H1 (cell line): ENCODE measurements at regions not wholly inside any gene's neighbourhood (a gene's known extent, or its start where the extent isn't known, plus 50 kb on each side); places are given as distances from the start of the nearest gene placed in this dataset.

Experiments
- CTCF ChIA-PET: fragments of 300-600 bp; sonication (Branson Sonifier 250); formaldehyde crosslinking; loops from one replicate; lab custom pipeline; 2021; ENCODE audit not compliant: partially characterized antibody; lab: Charles Lee
- POLR2A ChIA-PET: fragments of 300-600 bp; sonication (Branson Sonifier 250); formaldehyde crosslinking; loops from one replicate; lab custom pipeline; 2021; ENCODE audit warnings: inconsistent platforms; ENCODE audit not compliant: partially characterized antibody; lab: Charles Lee
- DNase-seq, 2 experiments: peaks; one replicate each; pipeline versions ENCODE4 v3.0.0 to v3.0.0-alpha.2; 2010 to 2022; ENCODE audit warnings: low spot score in 2 of 2, low read depth in 1 of 2, mixed read lengths in 1 of 2
- FAIRE-seq: peaks from 2 replicates; lab custom pipeline; 2011; peaks lifted over from hg19 to GRCh38; lab: Jason Lieb, UNC
- H2AFZ ChIP-seq: 2 replicates; pipeline ENCODE4 v1.8.1; 2012; ENCODE audit warnings: low read length, inconsistent platforms
- H2AK5ac ChIP-seq: 2 replicates; pipeline ENCODE4 v1.6.1; 2013; ENCODE audit warnings: low read depth, low read length
- H2BK120ac ChIP-seq: replicated peaks from 2 replicates; pipeline ENCODE3; 2013; ENCODE audit warnings: low read depth, low read length, inconsistent platforms
- H2BK12ac ChIP-seq: 2 replicates; pipeline ENCODE4 v1.6.1; 2013; ENCODE audit warnings: low read depth, low read length
- H2BK15ac ChIP-seq: 2 replicates; pipeline ENCODE4 v1.6.1; 2013; ENCODE audit warnings: low read length
- H2BK20ac ChIP-seq: 2 replicates; pipeline ENCODE4 v1.6.1; 2013; ENCODE audit warnings: low read length
- H2BK5ac ChIP-seq: 2 replicates; pipeline ENCODE4 v1.6.1; 2013; ENCODE audit warnings: low read depth, low read length
- H3K14ac ChIP-seq: 2 replicates; pipeline ENCODE4 v1.6.1; 2013; ENCODE audit warnings: inconsistent platforms; ENCODE audit not compliant: insufficient read length
- H3K18ac ChIP-seq: 2 replicates; pipeline ENCODE4 v1.6.1; 2013; ENCODE audit warnings: low read length; ENCODE audit errors: extremely low read depth
- H3K23ac ChIP-seq: 2 replicates; pipeline ENCODE4 v1.6.1; 2013; ENCODE audit warnings: inconsistent platforms; ENCODE audit not compliant: insufficient read length
- H3K23me2 ChIP-seq: 2 replicates; pipeline ENCODE4 v1.6.1; 2013; ENCODE audit warnings: low read depth, low read length
- H3K27ac ChIP-seq: 2 replicates; pipeline ENCODE4 v1.6.1; 2011; ENCODE audit warnings: low read depth, low read length, inconsistent platforms
- H3K27me3 ChIP-seq, 4 experiments: replicated peaks in 1 of 4; 1 replicate in 1 of 4; 2 replicates in 3 of 4; pipeline versions ENCODE4 v1.6.1 to v1.8.1; 2011 to 2013; ENCODE audit warnings: low read length in 3 of 4, mild to moderate bottlenecking in 3 of 4, inconsistent platforms in 2 of 4, mixed read lengths in 2 of 4, moderate library complexity in 1 of 4; ENCODE audit not compliant: control insufficient read depth in 3 of 4, insufficient read depth in 3 of 4; ENCODE audit errors: extremely low read depth in 1 of 4
- H3K36me3 ChIP-seq, 4 experiments: 2 replicates each; pipeline versions ENCODE4 v1.6.1 to v1.8.1; 2011 to 2013; ENCODE audit warnings: mild to moderate bottlenecking in 4 of 4, low read length in 3 of 4, moderate library complexity in 2 of 4, control low read depth in 1 of 4, inconsistent platforms in 1 of 4; ENCODE audit not compliant: insufficient read depth in 4 of 4, control insufficient read depth in 2 of 4
- H3K4ac ChIP-seq: replicated peaks from 2 replicates; pipeline ENCODE3; 2013; ENCODE audit warnings: low read length, low read depth, mixed read lengths, inconsistent platforms; ENCODE audit not compliant: insufficient read length
- H3K4me1 ChIP-seq, 4 experiments: replicated peaks in 1 of 4; 1 replicate in 1 of 4; 2 replicates in 3 of 4; pipeline versions ENCODE4 v1.6.1 to v1.8.1; 2011 to 2013; ENCODE audit warnings: low read length in 3 of 4, inconsistent platforms in 2 of 4, mixed read lengths in 1 of 4; ENCODE audit not compliant: insufficient read depth in 4 of 4, control insufficient read depth in 3 of 4
- H3K4me2 ChIP-seq, 2 experiments: 2 replicates each; pipeline versions ENCODE4 v1.6.1 to v1.8.1; 2011 to 2013; ENCODE audit warnings: low read depth in 2 of 2, low read length in 2 of 2, control low read depth in 1 of 2, inconsistent platforms in 1 of 2, mild to moderate bottlenecking in 1 of 2; ENCODE audit not compliant: insufficient read depth in 1 of 2
- H3K4me3 ChIP-seq, 4 experiments: fragments of 200-600, 300-600 bp in 1 of 4; sonication (generic), shearing (Covaris generic), sonication (Bioruptor Twin) in 1 of 4; 2 replicates each; pipeline versions ENCODE4 v1.5.1 to v1.8.1; 2011 to 2016; ENCODE audit warnings: low read length in 4 of 4, low read depth in 3 of 4, control low read depth in 2 of 4, inconsistent platforms in 2 of 4, mild to moderate bottlenecking in 2 of 4, mixed read lengths in 1 of 4, moderate library complexity in 1 of 4; ENCODE audit not compliant: insufficient read depth in 2 of 4; ENCODE audit errors: extremely low read depth in 1 of 4
- H3K56ac ChIP-seq: replicated peaks from 2 replicates; pipeline ENCODE3; 2013; ENCODE audit warnings: low read depth, mild to moderate bottlenecking, mixed read lengths, low read length, inconsistent platforms; ENCODE audit not compliant: insufficient read length
- H3K79me1 ChIP-seq: 2 replicates; pipeline ENCODE4 v1.6.1; 2013; ENCODE audit warnings: low read depth, low read length, control low read depth
- H3K79me2 ChIP-seq, 2 experiments: 2 replicates each; pipeline versions ENCODE4 v1.6.1 to v1.8.1; 2012 to 2013; ENCODE audit warnings: low read length in 2 of 2, mild to moderate bottlenecking in 2 of 2, inconsistent platforms in 1 of 2; ENCODE audit not compliant: insufficient read depth in 2 of 2, control insufficient read depth in 1 of 2
- H3K9ac ChIP-seq, 4 experiments: replicated peaks in 1 of 4; 1 replicate in 1 of 4; 2 replicates in 3 of 4; pipeline versions ENCODE4 v1.6.1 to v1.8.1; 2011 to 2013; ENCODE audit warnings: low read depth in 3 of 4, low read length in 3 of 4, control low read depth in 2 of 4, mild to moderate bottlenecking in 2 of 4, moderate library complexity in 2 of 4, inconsistent platforms in 1 of 4; ENCODE audit errors: extremely low read depth in 1 of 4
- H3K9me3 ChIP-seq, 2 experiments: 2 replicates each; pipeline versions ENCODE4 v1.6.1 to v1.8.1; 2012 to 2013; ENCODE audit warnings: mild to moderate bottlenecking in 2 of 2, moderate library complexity in 2 of 2, control low read depth in 1 of 2, inconsistent platforms in 1 of 2, low read depth in 1 of 2, low read length in 1 of 2, mixed read lengths in 1 of 2; ENCODE audit not compliant: insufficient read depth in 2 of 2
- H4K20me1 ChIP-seq, 2 experiments: replicated peaks in 1 of 2; 2 replicates each; pipeline versions ENCODE3 to v1.8.1; 2011 to 2013; ENCODE audit warnings: inconsistent platforms in 2 of 2, low read length in 2 of 2, mild to moderate bottlenecking in 1 of 2; ENCODE audit not compliant: insufficient read depth in 2 of 2, control insufficient read depth in 1 of 2
- H4K5ac ChIP-seq: 2 replicates; pipeline ENCODE4 v1.6.1; 2013; ENCODE audit warnings: low read length, low read depth, mixed read lengths, inconsistent platforms; ENCODE audit not compliant: insufficient read length
- H4K8ac ChIP-seq: 2 replicates; pipeline ENCODE4 v1.8.0; 2013; ENCODE audit warnings: mild to moderate bottlenecking, moderate library complexity, low read length, inconsistent platforms; ENCODE audit not compliant: insufficient read depth; ENCODE audit errors: extremely low read depth
- H4K91ac ChIP-seq: replicated peaks from 2 replicates; pipeline ENCODE3; 2013; ENCODE audit warnings: low read length, mixed read lengths, inconsistent platforms; ENCODE audit not compliant: insufficient read length
- CBX5 ChIP-seq: fragments of 300-800, 300-1000 bp; sonication (generic); IDR thresholded peaks from 2 replicates; pipeline ENCODE4 v1.7.1; 2016; ENCODE audit warnings: antibody characterized with exemption, low read length, low read depth
- CEBPB ChIP-seq: IDR thresholded peaks from 2 replicates; pipeline ENCODE4 v1.6.1; 2012; ENCODE audit warnings: low read depth, low read length
- EZH2 ChIP-seq: fragments of 200-600 bp; sonication (generic); IDR thresholded peaks from 2 replicates; pipeline ENCODE4 v1.7.1; 2012; ENCODE audit warnings: low read depth, mild to moderate bottlenecking, moderate library complexity, low read length, inconsistent platforms; ENCODE audit not compliant: severe bottlenecking
- GTF2F1 ChIP-seq: IDR thresholded peaks from 2 replicates; pipeline ENCODE4 v1.6.1; 2012; ENCODE audit warnings: low read depth, low read length, improper control_type of control experiment, borderline replicate concordance
- KDM1A ChIP-seq: fragments of 200-600, 300-600 bp; sonication (generic); IDR thresholded peaks from 2 replicates; pipeline ENCODE4 v1.7.1; 2016; ENCODE audit warnings: mild to moderate bottlenecking, low read length, borderline replicate concordance
- KDM4A ChIP-seq: IDR thresholded peaks from one replicate; pipeline ENCODE4 v1.7.1; 2012; ENCODE audit warnings: low read depth, mild to moderate bottlenecking, moderate library complexity, low read length, inconsistent platforms; ENCODE audit not compliant: severe bottlenecking
- KDM5A ChIP-seq: fragments of 200-600 bp; IDR thresholded peaks from 2 replicates; pipeline ENCODE4 v1.7.1; 2012; ENCODE audit warnings: mild to moderate bottlenecking, low read length, inconsistent platforms, mixed read lengths
- NANOG ChIP-seq: IDR thresholded peaks from 2 replicates; pipeline ENCODE4 v1.6.1; 2011; ENCODE audit warnings: low read length, low read depth, mild to moderate bottlenecking, inconsistent platforms; ENCODE audit not compliant: insufficient read depth, poor library complexity, severe bottlenecking
- NRF1 ChIP-seq: IDR thresholded peaks from 2 replicates; pipeline ENCODE4 v1.6.1; 2011; ENCODE audit warnings: mild to moderate bottlenecking, low read depth, low read length, improper control_type of control experiment
- PHF8 ChIP-seq: fragments of 200-600 bp; sonication (generic); conservative IDR thresholded peaks from 2 replicates; pipeline ENCODE4 v1.7.1; 2012; ENCODE audit warnings: low read depth, mild to moderate bottlenecking, inconsistent platforms, low read length, moderate library complexity
- POLR2A ChIP-seq, 2 experiments: IDR thresholded peaks; 1 replicate in 1 of 2; 2 replicates in 1 of 2; pipeline ENCODE4 v1.6.1; 2011; ENCODE audit warnings: low read depth in 2 of 2, low read length in 2 of 2, mild to moderate bottlenecking in 2 of 2; ENCODE audit errors: control extremely low read depth in 1 of 2
- RBBP5 ChIP-seq: IDR thresholded peaks from 2 replicates; pipeline ENCODE4 v1.7.1; 2012; ENCODE audit warnings: low read depth, mild to moderate bottlenecking, inconsistent platforms, low read length, moderate library complexity, borderline replicate concordance
- TAF1 ChIP-seq: IDR thresholded peaks from 2 replicates; pipeline ENCODE4 v1.6.1; 2011; ENCODE audit warnings: mild to moderate bottlenecking, low read depth, low read length
- TEAD4 ChIP-seq: IDR thresholded peaks from 2 replicates; pipeline ENCODE4 v1.6.1; 2012; ENCODE audit warnings: low read depth, low read length, inconsistent platforms, mixed read lengths
- USF2 ChIP-seq: IDR thresholded peaks from 2 replicates; pipeline ENCODE4 v1.6.1; 2011; ENCODE audit warnings: low read length, improper control_type of control experiment
- WGBS, 2 experiments: shearing (Covaris generic) in 1 of 2; methylation state at CpG; one replicate each; pipeline versions ENCODE4 v1.1.6 to v1.1.7; 2013 to 2015; ENCODE audit warnings: low lambda C conversion rate in 2 of 2, mixed read lengths in 2 of 2, inconsistent platforms in 1 of 2, low coverage in 1 of 2, missing lambda C conversion rate in 1 of 2; ENCODE audit not compliant: insufficient replicate concordance in 2 of 2, insufficient coverage in 1 of 2, insufficient read length in 1 of 2; ENCODE audit errors: extremely low coverage in 1 of 2, missing lambda C conversion rate in 1 of 2; 5-methylcytosine and 5-hydroxymethylcytosine counted together

GRCh38 chr12:13417516-13417915 lies 221.0 kb downstream of the EMP1 start:
- Histone ChIP-seq H3K14ac (no peak overlapping the region), H2BK12ac (no peak overlapping the region), H3K23ac (no peak overlapping the region), H4K20me1 (no peaks in the 10 kb centered on the region), H4K91ac (no peak overlapping the region), H3K18ac (no peak overlapping the region), H3K23me2 (no peaks in the 10 kb centered on the region), H4K5ac (no peak overlapping the region), H2BK5ac (no peak overlapping the region), H2BK120ac (no peak overlapping the region), H3K4me2 (no peak overlapping the region), H3K56ac (no peak overlapping the region), H3K4ac (no peak overlapping the region), H3K9ac (no peak overlapping the region), H4K8ac (no peak overlapping the region), H2BK20ac (no peak overlapping the region), H2AFZ (no peak overlapping the region), H3K27ac (no peak overlapping the region), H3K79me1 (no peaks in the 10 kb centered on the region), H3K36me3 (no peaks in the 10 kb centered on the region), H3K27me3 (no peaks in the 10 kb centered on the region), H3K79me2 (no peaks in the 10 kb centered on the region), H3K9me3 (no peaks in the 10 kb centered on the region), H2AK5ac (no peak overlapping the region), H2BK15ac (no peak overlapping the region), H3K4me1 (no peaks in the 10 kb centered on the region), H3K4me3 (no peak overlapping the region)
- POLR2A ChIA-PET = no interaction called here
- CTCF ChIA-PET = no interaction called here
- DNase-seq (no peak), FAIRE-seq (no peak)
- 91% methylated on average over 2 of the region's 2 CpGs; no CpG with 5 or more reads in 1 of the 2 experiments for WGBS, 2 experiments
- no peak for TF ChIP-seq PHF8
- TF ChIP-seq TAF1 = no peak
- TF ChIP-seq CEBPB = no peak
- no peak for TF ChIP-seq CBX5
- TF ChIP-seq NRF1 = no peak
- no peak for TF ChIP-seq TEAD4
- TF ChIP-seq GTF2F1 = no peak
- TF ChIP-seq USF2 = no peak
- no peak for TF ChIP-seq EZH2
- no peak for TF ChIP-seq KDM4A
- no peak for TF ChIP-seq POLR2A (IDR thresholded peaks at IDR 0.05; ENCODE audit: control extremely low read depth in 1 of 2, low read depth in 2 of 2, low read length in 2 of 2)
- no peak for TF ChIP-seq KDM1A
- no peak for TF ChIP-seq KDM5A
- TF ChIP-seq NANOG = no peak
- TF ChIP-seq RBBP5 = no peak
